Naive B cell (primary cell): ENCODE measurements at regions not wholly inside any gene's neighbourhood (a gene's known extent, or its start where the extent isn't known, plus 50 kb on each side); places are given as distances from the start of the nearest gene placed in this dataset.

ENCODE experiments used
- ATAC-seq, 2 donors: fragments of 150-1000 bp; cut with Tn5 transposase; 2 replicates each; pipeline ENCODE4 v1.10.0; 2021; ENCODE audit warnings: low read depth in 2 of 2, mild to moderate bottlenecking in 2 of 2, moderate library complexity in 2 of 2
- DNase-seq: peaks from one replicate; pipeline ENCODE4 v3.0.0; 2022
- H3K27ac Mint-ChIP-seq, 6 donors: one replicate each; pipeline ENCODE4 v1.8.0; 2020 to 2022; ENCODE audit warnings: mild to moderate bottlenecking in 6 of 6, mixed read lengths in 6 of 6, moderate library complexity in 5 of 6, inconsistent platforms in 2 of 6
- H3K27me3 Mint-ChIP-seq, 3 donors: one replicate each; pipeline ENCODE4 v1.8.0; 2021 to 2022; ENCODE audit warnings: mixed read lengths in 3 of 3, mild to moderate bottlenecking in 1 of 3
- H3K36me3 Mint-ChIP-seq, 2 donors: one replicate each; pipeline ENCODE4 v1.8.0; 2020 to 2022; ENCODE audit warnings: mixed read lengths in 2 of 2, inconsistent platforms in 1 of 2, mild to moderate bottlenecking in 1 of 2
- H3K4me1 Mint-ChIP-seq, 3 donors: one replicate each; pipeline ENCODE4 v1.8.0; 2020 to 2022; ENCODE audit warnings: mixed read lengths in 3 of 3, inconsistent platforms in 1 of 3, mild to moderate bottlenecking in 1 of 3, moderate library complexity in 1 of 3
- H3K4me3 Mint-ChIP-seq, 8 donors: one replicate each; pipeline ENCODE4 v1.8.0; 2020 to 2022; ENCODE audit warnings: mild to moderate bottlenecking in 8 of 8, mixed read lengths in 8 of 8, moderate library complexity in 8 of 8, inconsistent platforms in 2 of 8
- H3K9me3 Mint-ChIP-seq, 7 donors: one replicate each; pipeline ENCODE4 v1.8.0; 2020 to 2022; ENCODE audit warnings: mixed read lengths in 7 of 7, mild to moderate bottlenecking in 5 of 7, inconsistent platforms in 2 of 7, moderate library complexity in 1 of 7

GRCh38 chr2:885230-886071, 65.2 kb upstream of the SNTG2 start:
- peaks cover 0 to 6% (median 0%) of the 10 kb centered on the region in 3 donors for H3K4me1 Mint-ChIP-seq
- DNase-seq, result no peak
- no peak for ATAC-seq
- H3K4me3 Mint-ChIP-seq, result no peak overlapping the region
- no peaks in the 10 kb centered on the region for H3K36me3 Mint-ChIP-seq
- no peak overlapping the region for H3K27ac Mint-ChIP-seq
- H3K9me3 Mint-ChIP-seq, result no peaks in the 10 kb centered on the region
- H3K27me3 Mint-ChIP-seq, result peaks cover 26 to 66% (median 61%) of the 10 kb centered on the region in 3 donors

GRCh38 chr2:883803-884748, 66.6 kb upstream of the SNTG2 start:
- H3K4me3 Mint-ChIP-seq, result no peak overlapping the region
- H3K27ac Mint-ChIP-seq, result peak overlapping the region in 2 of 6 donors; percentile 3 to 43
- H3K4me1 Mint-ChIP-seq, result peaks cover 0 to 6% (median 0%) of the 10 kb centered on the region in 3 donors
- no peaks in the 10 kb centered on the region for H3K36me3 Mint-ChIP-seq
- no peak for DNase-seq
- peaks cover 26 to 68% (median 57%) of the 10 kb centered on the region in 3 donors for H3K27me3 Mint-ChIP-seq
- peaks cover 0 to 2% (median 0%) of the 10 kb centered on the region in 7 donors for H3K9me3 Mint-ChIP-seq
- ATAC-seq, result no peak

- Mint-ChIP-seq H3K9me3 (peaks cover 0 to 4% (median 0%) of the 10 kb centered on the region in 7 donors), H3K36me3 (no peaks in the 10 kb centered on the region), H3K4me1 (peaks cover 0 to 6% (median 0%) of the 10 kb centered on the region in 3 donors), H3K27ac (no peak overlapping the region), H3K4me3 (no peak overlapping the region), H3K27me3 (peaks cover 26 to 66% (median 62%) of the 10 kb centered on the region in 3 donors)
- ATAC-seq, result no peak
- DNase-seq, result no peak
Observed at GRCh38 chr2:883260-883802, 67.3 kb upstream of the SNTG2 start.

GRCh38 chr2:881204-881918, 69.3 kb upstream of the SNTG2 start:
- ATAC-seq (no peak), DNase-seq (no peak)
- Mint-ChIP-seq H3K4me1 (peaks cover 0 to 6% (median 0%) of the 10 kb centered on the region in 3 donors), H3K27me3 (peaks cover 23 to 63% (median 52%) of the 10 kb centered on the region in 3 donors), H3K27ac (no peak overlapping the region), H3K9me3 (peaks cover 0 to 8% (median 0%) of the 10 kb centered on the region in 7 donors), H3K4me3 (no peak overlapping the region), H3K36me3 (no peaks in the 10 kb centered on the region)

GRCh38 chr2:880201-880970, 70.3 kb upstream of the SNTG2 start:
- Mint-ChIP-seq H3K4me1 (peaks cover 0 to 6% (median 0%) of the 10 kb centered on the region in 3 donors), H3K27me3 (peaks cover 20 to 57% (median 47%) of the 10 kb centered on the region in 3 donors), H3K36me3 (no peaks in the 10 kb centered on the region), H3K9me3 (peaks cover 0 to 8% (median 0%) of the 10 kb centered on the region in 7 donors), H3K27ac (no peak overlapping the region), H3K4me3 (no peak overlapping the region)
- ATAC-seq (no peak), DNase-seq (no peak)

- no peak for DNase-seq
- H3K9me3 Mint-ChIP-seq, result peaks cover 0 to 8% (median 0%) of the 10 kb centered on the region in 7 donors
- peak overlapping the region in 1 of 8 donors; percentile 33 for H3K4me3 Mint-ChIP-seq
- peaks cover 16 to 49% (median 43%) of the 10 kb centered on the region in 3 donors for H3K27me3 Mint-ChIP-seq
- H3K4me1 Mint-ChIP-seq, result peaks cover 0 to 6% (median 0%) of the 10 kb centered on the region in 3 donors
- no peak for ATAC-seq
- H3K36me3 Mint-ChIP-seq, result no peaks in the 10 kb centered on the region
- peak overlapping the region in 1 of 6 donors; percentile 47 for H3K27ac Mint-ChIP-seq
Observed at GRCh38 chr2:879540-879939, 71.1 kb upstream of the SNTG2 start.

GRCh38 chr2:878245-878930, 72.3 kb upstream of the SNTG2 start:
- Mint-ChIP-seq H3K36me3 (no peaks in the 10 kb centered on the region), H3K27me3 (peaks cover 16 to 37% (median 31%) of the 10 kb centered on the region in 3 donors), H3K4me3 (no peak overlapping the region), H3K4me1 (no peaks in the 10 kb centered on the region), H3K27ac (no peak overlapping the region), H3K9me3 (peaks cover 0 to 8% (median 0%) of the 10 kb centered on the region in 7 donors)
- DNase-seq (no peak), ATAC-seq (no peak)

- H3K36me3 Mint-ChIP-seq, result no peaks in the 10 kb centered on the region
- DNase-seq (no peak), ATAC-seq (no peak)
- no peaks in the 10 kb centered on the region for H3K4me1 Mint-ChIP-seq
- H3K27ac Mint-ChIP-seq, result no peak overlapping the region
- H3K9me3 Mint-ChIP-seq, result peaks cover 0 to 8% (median 0%) of the 10 kb centered on the region in 7 donors
- peaks cover 14 to 31% (median 25%) of the 10 kb centered on the region in 3 donors for H3K27me3 Mint-ChIP-seq
- H3K4me3 Mint-ChIP-seq, result no peak overlapping the region
Observed at GRCh38 chr2:877747-878146, 72.9 kb upstream of the SNTG2 start.

- ATAC-seq (no peak), DNase-seq (no peak)
- Mint-ChIP-seq H3K4me1 (no peaks in the 10 kb centered on the region), H3K27ac (no peak overlapping the region), H3K36me3 (no peaks in the 10 kb centered on the region), H3K4me3 (no peak overlapping the region), H3K27me3 (peaks cover 5 to 26% (median 26%) of the 10 kb centered on the region in 3 donors), H3K9me3 (peaks cover 0 to 8% (median 1%) of the 10 kb centered on the region in 7 donors)
Observed at GRCh38 chr2:875687-876615, 74.7 kb upstream of the SNTG2 start.

- DNase-seq (no peak), ATAC-seq (no peak)
- no peak overlapping the region for H3K4me3 Mint-ChIP-seq
- no peaks in the 10 kb centered on the region for H3K4me1 Mint-ChIP-seq
- no peaks in the 10 kb centered on the region for H3K36me3 Mint-ChIP-seq
- peaks cover 4 to 31% (median 19%) of the 10 kb centered on the region in 3 donors for H3K27me3 Mint-ChIP-seq
- H3K27ac Mint-ChIP-seq, result no peak overlapping the region
- H3K9me3 Mint-ChIP-seq, result peaks cover 0 to 8% (median 0%) of the 10 kb centered on the region in 7 donors
Observed at GRCh38 chr2:873651-874580, 76.7 kb upstream of the SNTG2 start.
